HG03196 (cell line): ENCODE measurements at regions not wholly inside any gene's neighbourhood (a gene's known extent, or its start where the extent isn't known, plus 50 kb on each side); places are given as distances from the start of the nearest gene placed in this dataset.

Experiments
- ATAC-seq: cut with Tn5 transposase; IDR thresholded peaks from one replicate; pipeline ENCODE4 v1.9.1; 2021; ENCODE audit not compliant: unreplicated experiment

DNA sequence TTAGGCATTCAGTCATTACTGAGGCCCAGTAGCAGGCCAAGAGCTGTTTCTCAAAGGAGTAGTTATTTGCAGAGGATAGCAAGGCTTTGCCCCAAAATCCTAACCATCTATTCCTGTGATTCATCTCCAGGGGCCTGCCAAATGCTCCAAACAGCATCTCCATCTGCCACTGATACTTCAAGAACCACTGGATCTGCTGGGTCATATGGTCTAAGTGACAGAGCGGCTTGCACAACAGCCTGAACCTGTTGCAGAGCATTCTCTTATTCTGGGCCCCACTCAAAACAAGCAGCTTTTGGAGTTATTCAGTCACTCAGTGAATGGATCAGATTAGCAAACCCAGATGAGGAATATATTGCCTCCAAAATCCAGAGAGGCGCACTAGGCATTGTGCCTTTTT, 68.8 kb upstream of the ALDH1A3 start:
- no peak for ATAC-seq

DNA sequence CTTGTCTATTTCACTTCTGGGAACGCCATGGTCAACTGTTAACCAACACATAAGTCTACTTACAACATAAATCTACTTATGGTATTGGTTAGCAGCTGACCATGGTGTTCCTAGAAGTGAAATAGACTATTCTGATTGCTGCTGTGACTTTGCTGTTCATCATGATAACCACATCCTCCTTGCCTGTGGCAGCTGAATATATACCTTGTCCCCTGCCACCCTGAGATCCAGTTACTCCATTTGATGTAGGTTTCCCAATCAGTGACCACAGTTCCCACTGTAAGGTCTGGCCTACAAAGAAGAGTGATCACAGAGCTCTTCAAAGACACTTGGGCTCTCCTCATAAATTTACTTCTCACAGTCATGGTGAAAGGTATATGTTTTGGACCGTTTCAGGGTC, 66.8 kb upstream of the ALDH1A3 start:
- ATAC-seq: no peak

DNA sequence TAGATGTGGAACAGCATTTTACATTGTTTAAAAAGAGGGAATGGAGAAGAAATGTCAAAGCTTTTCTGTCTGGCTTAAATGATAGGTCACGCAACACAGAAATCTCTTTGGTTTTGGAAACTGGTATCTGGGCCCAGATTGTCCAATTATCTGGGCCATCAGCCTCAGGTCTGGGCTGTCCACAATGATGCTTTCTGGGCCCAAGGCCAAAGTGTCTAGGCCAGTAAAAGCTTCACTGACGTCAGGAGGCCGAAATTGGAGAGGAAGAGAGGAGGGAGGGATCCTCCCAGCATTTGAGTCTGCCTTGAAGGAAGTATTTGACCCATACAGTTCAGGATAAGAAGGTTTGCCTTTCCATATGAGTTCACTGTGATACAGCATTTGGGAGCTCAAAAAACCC, 60.7 kb upstream of the ALDH1A3 start:
- no peak for ATAC-seq

DNA sequence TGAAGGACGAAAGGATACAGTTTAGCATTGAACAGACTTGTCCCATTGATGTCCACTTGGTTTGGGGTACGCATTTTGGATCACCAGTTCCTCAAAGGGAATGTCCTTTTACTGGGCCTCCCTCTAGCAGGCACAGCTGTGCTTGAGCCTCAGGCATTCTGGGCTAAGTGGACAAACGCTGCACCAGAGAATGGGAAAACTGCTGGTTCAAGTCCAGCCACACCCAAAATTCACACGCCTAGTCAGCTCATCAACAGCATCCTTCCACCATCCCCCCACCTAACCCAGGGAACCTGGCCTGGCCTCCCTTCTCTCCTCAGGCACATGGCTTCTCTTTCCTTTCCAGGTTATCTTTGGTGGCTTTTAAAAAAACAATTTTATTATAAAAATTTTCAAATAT, 59.1 kb upstream of the ALDH1A3 start:
- no peak for ATAC-seq

DNA sequence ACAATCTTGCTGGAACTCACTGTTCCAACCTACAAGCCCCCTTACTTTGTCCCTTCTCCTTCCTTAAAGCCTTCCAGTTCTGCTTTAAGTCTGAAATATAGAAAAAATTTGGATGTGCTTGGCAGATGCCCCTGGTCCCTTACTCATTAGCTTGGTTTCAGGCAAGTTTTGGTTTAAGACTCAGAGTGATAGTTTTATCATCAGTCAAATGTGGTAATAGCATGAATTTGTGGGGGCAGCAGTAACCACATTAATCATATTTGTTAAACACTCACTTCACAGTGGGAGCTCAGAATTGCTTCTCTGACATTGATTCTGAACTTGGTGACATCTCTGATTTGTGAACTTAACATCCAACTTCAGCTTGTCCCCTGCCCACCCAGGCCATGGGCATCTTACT, 58.3 kb upstream of the ALDH1A3 start:
- no peak for ATAC-seq

DNA sequence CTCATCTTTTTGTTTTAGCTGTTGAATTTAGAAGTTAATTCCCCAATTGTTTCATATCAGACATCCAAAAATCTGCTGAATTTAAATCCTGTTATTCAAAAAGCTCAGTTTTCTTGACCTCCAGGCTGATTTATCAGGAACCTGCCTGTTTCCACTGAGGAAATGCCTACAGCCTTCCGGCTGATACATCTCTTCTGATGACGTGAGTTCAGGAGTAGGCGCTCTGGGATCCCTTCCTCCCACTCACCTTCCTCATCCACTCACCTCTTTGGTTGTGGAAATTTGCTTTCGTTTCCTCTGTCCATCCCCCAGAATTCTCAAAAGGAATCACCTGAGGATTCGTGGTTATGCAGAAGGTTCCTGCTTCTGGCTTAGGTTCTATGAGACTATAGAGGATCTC, 55.4 kb upstream of the ALDH1A3 start:
- ATAC-seq: no peak

DNA sequence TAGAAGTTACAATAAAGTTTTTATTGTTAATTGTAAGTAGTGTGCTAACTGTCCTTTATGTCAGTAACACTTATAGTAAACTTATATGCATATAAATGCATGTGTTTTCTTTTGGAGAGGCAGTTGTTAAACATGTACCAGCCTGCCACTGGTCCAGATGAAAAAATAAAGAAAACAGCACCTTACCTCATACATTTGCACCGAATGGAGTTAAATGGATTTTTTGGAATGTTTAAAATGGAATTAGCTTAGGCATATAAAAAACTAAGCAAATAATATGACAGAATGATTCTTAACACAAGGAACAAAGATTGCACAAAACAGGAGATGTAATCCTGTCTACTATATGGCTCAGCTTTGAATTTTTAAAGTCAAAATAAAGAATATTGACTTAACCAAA, 50.2 kb upstream of the ALDH1A3 start:
- no peak for ATAC-seq
